ENCODE measurements at regions not wholly inside any gene's neighbourhood (a gene's known extent, or its start where the extent isn't known, plus 50 kb on each side); places are given as distances from the start of the nearest gene placed in this dataset.

GRCh38 chr5:74576941-74577456, 63.5 kb downstream of the ENC1 start:
- peak; percentile 42 for DNase-seq (ENCODE audit: low spot score)

GRCh38 chr5:74575741-74576538, 64.6 kb downstream of the ENC1 start:
- peak; percentile 67 for DNase-seq (ENCODE audit: low spot score)

DNA sequence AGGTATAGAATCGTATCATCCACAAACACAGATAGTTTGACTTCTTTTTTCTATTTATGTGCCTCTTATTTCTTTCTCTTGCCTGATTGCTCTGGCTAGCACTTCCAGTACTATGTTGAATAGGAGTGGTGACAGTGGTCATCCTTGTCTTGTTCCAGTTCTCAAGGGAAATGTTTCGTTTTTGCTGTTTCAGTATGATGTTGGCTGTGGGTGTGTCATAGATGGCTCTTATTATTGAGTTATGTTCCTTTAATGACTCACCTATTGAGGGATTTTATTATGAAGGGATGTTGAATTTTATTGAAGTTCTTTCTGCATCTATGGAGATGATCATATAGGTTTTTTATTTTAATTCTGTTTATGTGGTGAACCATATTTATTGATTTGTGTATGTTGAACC, 70.3 kb downstream of the ENC1 start:
- no peak for DNase-seq (ENCODE audit: low spot score)

- peak; percentile 12 for DNase-seq (ENCODE audit: low spot score)
These were observed 73.0 kb downstream of the ENC1 start for GRCh38 chr5:74567411-74567995.

DNA sequence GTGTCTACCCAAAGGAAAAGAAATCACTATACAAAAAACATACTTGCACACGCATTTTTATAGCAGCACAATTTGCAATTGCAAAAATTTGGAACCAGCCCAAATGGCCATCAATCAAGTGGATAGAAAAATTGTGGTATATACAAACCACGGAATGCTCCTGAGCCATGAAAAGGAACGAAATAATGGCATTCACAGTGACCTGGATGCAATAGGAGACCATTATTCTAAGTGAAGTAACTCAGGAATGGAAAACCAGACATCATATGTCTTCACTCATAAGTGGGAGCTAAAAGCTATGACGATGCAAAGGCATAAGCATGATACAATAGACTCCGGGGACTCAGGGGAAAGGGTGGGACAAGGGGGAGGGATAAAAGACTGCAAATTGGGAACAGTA, 78.4 kb downstream of the ENC1 start:
- no peak for DNase-seq (ENCODE audit: low spot score)

DNA sequence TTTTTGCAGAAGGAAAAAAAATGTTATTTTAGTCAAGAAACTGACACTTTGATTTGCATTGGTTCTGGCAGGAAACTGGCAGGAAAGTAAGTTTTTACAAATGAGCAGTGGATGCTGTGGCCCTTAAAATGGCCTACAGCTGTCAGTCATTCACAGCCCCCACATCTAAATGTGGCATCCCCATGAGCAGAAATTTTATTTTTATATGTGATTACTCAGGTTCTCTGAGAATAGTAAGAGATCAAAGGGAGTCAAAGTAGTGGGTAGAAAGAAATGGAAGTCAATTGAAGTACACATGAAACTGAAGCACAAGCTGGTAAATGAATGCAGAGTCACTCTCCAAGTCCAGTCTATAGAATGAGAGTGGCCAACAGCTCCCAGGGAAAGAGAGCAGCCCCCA, 80.3 kb downstream of the ENC1 start:
- no peak for DNase-seq (ENCODE audit: low spot score)

GRCh38 chr5:74556631-74557595, 83.6 kb downstream of the ENC1 start:
- DNase-seq (ENCODE audit: low spot score), result no peak

DNA sequence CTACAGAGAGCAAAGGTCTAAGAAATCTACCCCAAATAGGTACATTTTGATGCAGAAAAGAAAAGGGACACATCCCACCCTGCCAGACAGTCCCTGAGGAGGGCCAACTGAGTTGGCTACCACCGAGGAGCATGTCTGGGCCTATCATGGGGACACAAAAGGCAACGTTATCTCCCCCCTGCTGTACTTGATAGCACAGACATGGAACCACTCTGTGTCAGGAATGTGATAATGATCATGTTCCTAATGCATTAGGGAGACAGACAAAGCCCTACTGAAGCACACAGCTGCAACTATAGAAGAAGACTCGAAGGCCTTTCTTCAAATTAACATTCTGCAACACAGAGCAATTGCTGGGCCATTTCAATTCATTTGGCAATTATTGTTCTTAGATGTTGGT, 84.5 kb downstream of the ENC1 start:
- no peak for DNase-seq (ENCODE audit: low spot score)

- DNase-seq (ENCODE audit: low spot score), result no peak
These were observed 88.4 kb downstream of the ENC1 start for GRCh38 chr5:74552101-74552500.

- no peak for DNase-seq (ENCODE audit: low spot score)
These were observed 89.6 kb downstream of the ENC1 start for GRCh38 chr5:74550927-74551326.

- DNase-seq (ENCODE audit: low spot score), result no peak
These were observed 91.1 kb downstream of the ENC1 start for GRCh38 chr5:74549384-74549783.

- DNase-seq (ENCODE audit: low spot score), result no peak
These were observed 93.7 kb downstream of the ENC1 start for GRCh38 chr5:74546796-74547195.

- no peak for DNase-seq (ENCODE audit: low spot score)
These were observed 95.7 kb downstream of the ENC1 start for GRCh38 chr5:74544811-74545210.

DNA sequence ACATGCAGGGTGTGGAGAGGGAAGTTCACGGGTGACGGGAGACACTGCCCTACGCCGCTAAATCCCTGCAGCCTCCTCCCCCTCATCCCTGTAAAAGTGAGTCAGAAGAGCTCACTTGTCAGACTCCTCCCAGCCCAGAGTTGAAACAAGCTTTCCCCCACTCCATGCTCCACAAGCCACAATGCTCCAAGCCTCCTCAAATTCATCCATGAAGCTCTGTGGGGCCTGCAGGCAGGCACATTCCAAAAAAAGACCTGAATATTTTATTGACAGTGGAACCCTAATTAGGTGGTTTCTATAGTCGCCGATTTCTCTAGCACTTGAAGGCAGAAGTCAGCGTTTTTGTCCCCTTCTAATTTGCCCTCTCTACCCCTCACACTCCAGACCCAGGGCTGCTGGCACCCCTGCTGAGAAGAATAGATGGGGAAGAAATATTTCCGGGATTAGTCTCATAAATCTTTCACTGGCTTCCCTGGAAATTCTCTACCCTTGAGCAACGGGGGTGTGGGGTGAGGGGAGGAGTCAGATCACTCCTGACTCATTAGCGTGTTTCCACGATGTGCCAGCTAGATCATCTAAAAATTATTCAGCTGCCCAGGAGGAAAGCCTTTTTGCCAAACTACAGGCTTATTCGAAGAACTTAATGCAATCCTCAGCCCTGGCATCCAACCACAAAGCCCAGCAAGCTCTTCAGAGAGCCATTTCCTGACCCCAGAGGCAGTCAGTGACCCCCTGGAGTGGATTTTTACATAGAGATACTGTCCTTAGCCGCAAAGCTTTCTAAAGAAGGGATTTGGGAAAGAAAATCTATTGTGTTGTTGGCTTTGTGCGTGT, 97.1 kb downstream of the ENC1 start:
- DNase-seq (ENCODE audit: low spot score), result peak; percentile 76

GRCh38 chr5:74542482-74542881, 98.0 kb downstream of the ENC1 start:
- DNase-seq (ENCODE audit: low spot score), result no peak

DNA sequence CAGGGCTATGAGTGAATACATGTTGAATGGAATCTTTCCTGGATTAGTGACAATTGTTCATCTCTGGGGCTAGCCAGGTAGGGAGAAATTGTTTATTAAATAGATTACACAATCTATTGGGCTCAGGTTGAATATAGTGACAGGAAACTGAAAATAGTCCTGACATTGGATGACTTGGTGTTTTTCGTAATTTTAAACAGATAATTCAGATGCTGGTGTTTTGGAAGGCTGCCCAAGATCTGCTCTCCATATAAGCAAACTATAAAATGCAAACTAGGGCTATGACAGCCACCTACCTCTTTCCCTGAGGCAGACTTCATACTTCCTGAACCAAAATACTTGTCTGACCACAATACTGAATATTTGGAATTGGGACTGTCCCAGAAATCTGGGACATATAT, 99.1 kb downstream of the ENC1 start:
- DNase-seq (ENCODE audit: low spot score), result no peak

GRCh38 chr5:74540622-74541021, 99.9 kb downstream of the ENC1 start:
- DNase-seq (ENCODE audit: low spot score), result no peak

GRCh38 chr5:74539986-74540385, 100.5 kb downstream of the ENC1 start:
- DNase-seq (ENCODE audit: low spot score), result no peak

- DNase-seq (ENCODE audit: low spot score), result no peak
These were observed 102.3 kb downstream of the ENC1 start for GRCh38 chr5:74538206-74538661.

DNA sequence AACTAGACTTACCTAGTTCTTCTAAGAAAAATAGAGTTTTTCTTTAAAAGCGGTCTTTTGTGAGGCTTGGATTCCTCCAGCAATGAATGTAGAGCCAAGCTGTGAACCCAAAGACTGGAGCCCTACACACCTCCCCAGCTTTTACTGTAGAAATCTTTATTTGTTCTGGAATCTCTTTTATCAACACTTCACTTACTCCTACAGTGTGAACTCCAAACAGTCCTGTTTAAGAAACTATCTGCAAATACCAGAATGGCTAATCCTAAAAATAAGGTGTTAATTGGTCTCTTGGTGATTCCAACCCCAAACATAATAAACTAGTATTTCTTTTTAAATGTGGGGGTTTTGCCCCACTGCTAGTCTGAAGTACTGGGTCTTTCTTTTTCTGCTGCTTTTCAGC, 103.9 kb downstream of the ENC1 start:
- no peak for DNase-seq (ENCODE audit: low spot score)

- DNase-seq (ENCODE audit: low spot score), result no peak
These were observed 104.6 kb downstream of the ENC1 start for GRCh38 chr5:74535926-74536325.
